Suprapubic skin (tissue), 4 donors: ENCODE measurements at regions not wholly inside any gene's neighbourhood (a gene's known extent, or its start where the extent isn't known, plus 50 kb on each side); places are given as distances from the start of the nearest gene placed in this dataset.

Experiments used
- EP300 ChIP-seq: sonication (generic); formaldehyde crosslinking; IDR thresholded peaks from one replicate; pipeline ENCODE4 v1.6.1; 2017; ENCODE audit warnings: antibody characterized with exemption
- POLR2A ChIP-seq, 2 donors: fragments of 450-650 bp; IDR thresholded peaks; one replicate each; pipeline ENCODE4 v1.6.1; 2017; ENCODE audit warnings: antibody characterized with exemption in 2 of 2, mild to moderate bottlenecking in 2 of 2, moderate library complexity in 2 of 2
- POLR2AphosphoS5 ChIP-seq, 3 donors: sonication (generic); formaldehyde crosslinking; IDR thresholded peaks; one replicate each; pipeline ENCODE4 v1.6.1; 2017; ENCODE audit warnings: antibody characterized with exemption in 3 of 3
- TF ChIP-seq, protein P1 (sequence below), 2 donors: fragments of 200-600 bp in 1 of 2; fragments of 450-650 bp in 1 of 2; sonication (generic) in 1 of 2; IDR thresholded peaks; one replicate each; pipeline ENCODE4 v1.5.1; 2016 to 2019; ENCODE audit warnings: antibody characterized with exemption in 2 of 2, mild to moderate bottlenecking in 1 of 2, moderate library complexity in 1 of 2

DNA sequence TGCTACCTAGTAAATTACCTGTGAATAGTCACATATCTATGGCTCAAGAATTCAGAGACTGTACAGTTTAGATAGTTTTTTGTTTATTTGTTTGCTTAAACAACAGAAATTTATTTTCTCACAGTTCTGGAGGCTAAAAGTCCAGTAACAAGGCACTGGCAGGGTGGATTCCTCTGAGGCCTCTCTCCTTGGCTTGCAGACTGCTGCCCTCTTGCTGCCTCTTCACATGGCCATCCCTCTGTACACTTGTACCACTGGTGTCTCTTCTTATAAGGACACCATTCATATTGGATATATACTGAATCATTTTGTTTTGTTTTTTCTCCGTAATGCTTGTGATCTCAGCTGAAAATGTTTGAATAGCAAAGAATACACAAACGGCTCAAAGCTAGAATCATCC, 56.4 kb upstream of the MIR17HG start:
- TF ChIP-seq EP300 = no peak
- TF ChIP-seq POLR2A (IDR thresholded peaks at IDR 0.05) = no peak
- TF ChIP-seq, protein P1, sequence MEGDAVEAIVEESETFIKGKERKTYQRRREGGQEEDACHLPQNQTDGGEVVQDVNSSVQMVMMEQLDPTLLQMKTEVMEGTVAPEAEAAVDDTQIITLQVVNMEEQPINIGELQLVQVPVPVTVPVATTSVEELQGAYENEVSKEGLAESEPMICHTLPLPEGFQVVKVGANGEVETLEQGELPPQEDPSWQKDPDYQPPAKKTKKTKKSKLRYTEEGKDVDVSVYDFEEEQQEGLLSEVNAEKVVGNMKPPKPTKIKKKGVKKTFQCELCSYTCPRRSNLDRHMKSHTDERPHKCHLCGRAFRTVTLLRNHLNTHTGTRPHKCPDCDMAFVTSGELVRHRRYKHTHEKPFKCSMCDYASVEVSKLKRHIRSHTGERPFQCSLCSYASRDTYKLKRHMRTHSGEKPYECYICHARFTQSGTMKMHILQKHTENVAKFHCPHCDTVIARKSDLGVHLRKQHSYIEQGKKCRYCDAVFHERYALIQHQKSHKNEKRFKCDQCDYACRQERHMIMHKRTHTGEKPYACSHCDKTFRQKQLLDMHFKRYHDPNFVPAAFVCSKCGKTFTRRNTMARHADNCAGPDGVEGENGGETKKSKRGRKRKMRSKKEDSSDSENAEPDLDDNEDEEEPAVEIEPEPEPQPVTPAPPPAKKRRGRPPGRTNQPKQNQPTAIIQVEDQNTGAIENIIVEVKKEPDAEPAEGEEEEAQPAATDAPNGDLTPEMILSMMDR (IDR thresholded peaks at IDR 0.05) = no peak
- TF ChIP-seq POLR2AphosphoS5 (IDR thresholded peaks at IDR 0.05) = no peak
